CD4-positive, alpha-beta T cell (primary cell): ENCODE measurements at regions not wholly inside any gene's neighbourhood (a gene's known extent, or its start where the extent isn't known, plus 50 kb on each side); places are given as distances from the start of the nearest gene placed in this dataset.

ENCODE experiments used
- ATAC-seq: fragments of 200-7000 bp; cut with Tn5 transposase; one replicate; pipeline ENCODE4 v1.10.0; 2022; ENCODE audit warnings: mild to moderate bottlenecking; ENCODE audit not compliant: poor library complexity
- CTCF ChIA-PET: fragments of 350-600 bp; sonication (Branson Sonifier 250); formaldehyde crosslinking; loops from one replicate; lab custom pipeline; 2021; ENCODE audit warnings: antibody characterized with exemption, inconsistent platforms; lab: Charles Lee
- POLR2A ChIA-PET: fragments of 350-600 bp; sonication (Branson Sonifier 250); formaldehyde crosslinking; loops from one replicate; lab custom pipeline; 2021; ENCODE audit warnings: antibody characterized with exemption, inconsistent platforms; lab: Charles Lee
- DNase-seq, 14 experiments: peaks; one replicate each; pipeline ENCODE4 v3.0.0-alpha.2; 2013 to 2020; ENCODE audit warnings: mixed read lengths in 2 of 14
- H3K27ac ChIP-seq, 2 donors: one replicate each; pipeline versions ENCODE4 v1.5.1 to v1.7.0; 2013; ENCODE audit warnings: low read length in 2 of 2, low read depth in 1 of 2, mild to moderate bottlenecking in 1 of 2
- H3K27me3 ChIP-seq, 2 experiments: 1 replicate in 1 of 2; 2 replicates in 1 of 2; pipeline versions ENCODE4 v1.6.1 to v1.7.0; 2013; ENCODE audit warnings: low read length in 2 of 2, control low read depth in 1 of 2, mild to moderate bottlenecking in 1 of 2, moderate library complexity in 1 of 2; ENCODE audit not compliant: insufficient read depth in 2 of 2, control insufficient read depth in 1 of 2
- H3K36me3 ChIP-seq: one replicate; pipeline ENCODE4 v1.6.1; 2013; ENCODE audit warnings: low read length, control low read depth; ENCODE audit not compliant: insufficient read depth
- H3K4me1 ChIP-seq: one replicate; pipeline ENCODE4 v1.6.1; 2013; ENCODE audit warnings: low read length, control low read depth; ENCODE audit not compliant: insufficient read depth
- H3K4me3 ChIP-seq: one replicate; pipeline ENCODE4 v1.5.1; 2013; ENCODE audit warnings: mild to moderate bottlenecking, low read length, moderate library complexity
- H3K9me3 ChIP-seq, 2 experiments: 1 replicate in 1 of 2; 2 replicates in 1 of 2; pipeline versions ENCODE4 v1.6.1 to v1.7.0; 2013; ENCODE audit warnings: low read length in 2 of 2, mild to moderate bottlenecking in 2 of 2, control low read depth in 1 of 2, moderate library complexity in 1 of 2; ENCODE audit not compliant: control insufficient read depth in 1 of 2, insufficient read depth in 1 of 2
- H3K27ac Mint-ChIP-seq: one replicate; pipeline ENCODE4 v1.8.0; 2020; ENCODE audit warnings: mixed read lengths
- H3K27me3 Mint-ChIP-seq: one replicate; pipeline ENCODE4 v1.8.0; 2021; ENCODE audit warnings: mixed read lengths
- H3K36me3 Mint-ChIP-seq: one replicate; pipeline ENCODE4 v1.8.0; 2021; ENCODE audit warnings: low read depth, mixed read lengths
- H3K4me1 Mint-ChIP-seq: one replicate; pipeline ENCODE4 v1.8.0; 2021; ENCODE audit warnings: low read depth, mixed read lengths
- H3K4me3 Mint-ChIP-seq: one replicate; pipeline ENCODE4 v1.8.0; 2020; ENCODE audit warnings: mild to moderate bottlenecking, mixed read lengths
- H3K9me3 Mint-ChIP-seq: one replicate; pipeline ENCODE4 v1.8.0; 2020; ENCODE audit warnings: mixed read lengths
- CTCF ChIP-seq: fragments of 200-600 bp; IDR thresholded peaks from one replicate; pipeline ENCODE4 v1.8.0; 2022; ENCODE audit warnings: antibody characterized with exemption, mild to moderate bottlenecking
- intact Hi-C, 2 experiments: fragments of 100-400 bp; cut with DNase I in 1 of 2; cut with micrococcal nuclease in 1 of 2; formaldehyde crosslinking; loops; one replicate each; pipeline versions ENCODE4 v1.15.1 to v1.9.0; 2023 to 2025; cut with DNase I, micrococcal nuclease

GRCh38 chr3:74808506-74809275 is 194.2 kb upstream of the CNTN3 start:
- no peak for TF ChIP-seq CTCF
- intact Hi-C loops = no loop called here
- H3K9me3 Mint-ChIP-seq = peaks cover 13% of the 10 kb centered on the region
- ChIA-PET CTCF (no interaction called here), POLR2A (no interaction called here)
- no peak for ATAC-seq
- no peaks in the 10 kb centered on the region for H3K27me3 Mint-ChIP-seq
- Histone ChIP-seq H3K9me3 (peaks cover 0 to 6% of the 10 kb centered on the region in 2 experiments), H3K36me3 (no peaks in the 10 kb centered on the region), H3K27ac (no peak overlapping the region), H3K27me3 (no peaks in the 10 kb centered on the region), H3K4me3 (no peak overlapping the region), H3K4me1 (no peaks in the 10 kb centered on the region)
- no peak overlapping the region for H3K27ac Mint-ChIP-seq
- no peaks in the 10 kb centered on the region for H3K4me1 Mint-ChIP-seq
- no peak for DNase-seq
- no peaks in the 10 kb centered on the region for H3K36me3 Mint-ChIP-seq
- H3K4me3 Mint-ChIP-seq = no peak overlapping the region

- no peaks in the 10 kb centered on the region for H3K36me3 Mint-ChIP-seq
- no peak for TF ChIP-seq CTCF
- H3K27ac Mint-ChIP-seq = no peak overlapping the region
- no peak overlapping the region for H3K4me3 ChIP-seq
- H3K9me3 ChIP-seq = peaks cover 0 to 6% of the 10 kb centered on the region in 2 experiments
- no peaks in the 10 kb centered on the region for H3K27me3 ChIP-seq
- no peak for ATAC-seq
- intact Hi-C loops = no loop called here
- H3K36me3 ChIP-seq = no peaks in the 10 kb centered on the region
- CTCF ChIA-PET = no interaction called here
- H3K4me1 ChIP-seq = no peaks in the 10 kb centered on the region
- H3K27me3 Mint-ChIP-seq = no peaks in the 10 kb centered on the region
- no peak overlapping the region for H3K4me3 Mint-ChIP-seq
- POLR2A ChIA-PET = no interaction called here
- H3K9me3 Mint-ChIP-seq = peaks cover 15% of the 10 kb centered on the region
- H3K27ac ChIP-seq = no peak overlapping the region
- DNase-seq = no peak
- H3K4me1 Mint-ChIP-seq = no peaks in the 10 kb centered on the region
Measured at GRCh38 chr3:74801924-74802323, 187.5 kb upstream of the CNTN3 start.

DNA sequence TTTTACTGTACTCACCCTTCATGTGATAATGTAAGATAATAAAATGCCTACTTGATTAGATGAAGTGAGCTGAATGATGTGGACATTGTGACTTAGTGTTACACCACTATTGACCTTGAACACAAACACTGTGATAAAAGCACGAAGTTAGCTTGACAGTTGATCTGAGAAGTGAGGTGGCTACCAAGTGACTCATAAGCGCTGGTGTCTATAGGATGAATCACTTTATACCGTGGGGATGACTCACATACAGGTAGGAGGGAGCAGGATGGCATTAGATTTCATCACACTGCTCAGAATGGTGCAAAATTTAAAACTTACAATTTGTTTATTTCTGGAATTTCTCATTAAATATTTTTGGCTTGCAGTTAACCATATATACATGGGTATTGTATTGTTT is 174.7 kb upstream of the CNTN3 start:
- Mint-ChIP-seq H3K27me3 (no peaks in the 10 kb centered on the region), H3K9me3 (peaks cover 7% of the 10 kb centered on the region), H3K4me1 (no peaks in the 10 kb centered on the region), H3K4me3 (no peak overlapping the region), H3K36me3 (no peaks in the 10 kb centered on the region), H3K27ac (no peak overlapping the region)
- intact Hi-C loops = no loop called here
- no peak for TF ChIP-seq CTCF
- Histone ChIP-seq H3K27ac (no peak overlapping the region), H3K4me3 (no peak overlapping the region), H3K27me3 (no peaks in the 10 kb centered on the region), H3K36me3 (no peaks in the 10 kb centered on the region), H3K4me1 (no peaks in the 10 kb centered on the region), H3K9me3 (peaks cover 2 to 5% of the 10 kb centered on the region in 2 experiments)
- ATAC-seq (no peak), DNase-seq (no peak)
- CTCF ChIA-PET = no interaction called here
- POLR2A ChIA-PET = no interaction called here
